ENCODE measurements at regions not wholly inside any gene's neighbourhood (a gene's known extent, or its start where the extent isn't known, plus 50 kb on each side); places are given as distances from the start of the nearest gene placed in this dataset.
"Not testable (repeated sequence)": the region's sequence is repeated elsewhere in the genome, so short reads cannot be mapped to it uniquely, and the experiment has no call there.

- no peak for DNase-seq (ENCODE audit: low read depth in 2 of 2)
Measured at GRCh38 chr2:239554766-239555570, 154.1 kb upstream of the HDAC4 start.

- no peak for DNase-seq (ENCODE audit: low read depth in 2 of 2)
Measured at GRCh38 chr2:239553376-239554000, 152.7 kb upstream of the HDAC4 start.

DNA sequence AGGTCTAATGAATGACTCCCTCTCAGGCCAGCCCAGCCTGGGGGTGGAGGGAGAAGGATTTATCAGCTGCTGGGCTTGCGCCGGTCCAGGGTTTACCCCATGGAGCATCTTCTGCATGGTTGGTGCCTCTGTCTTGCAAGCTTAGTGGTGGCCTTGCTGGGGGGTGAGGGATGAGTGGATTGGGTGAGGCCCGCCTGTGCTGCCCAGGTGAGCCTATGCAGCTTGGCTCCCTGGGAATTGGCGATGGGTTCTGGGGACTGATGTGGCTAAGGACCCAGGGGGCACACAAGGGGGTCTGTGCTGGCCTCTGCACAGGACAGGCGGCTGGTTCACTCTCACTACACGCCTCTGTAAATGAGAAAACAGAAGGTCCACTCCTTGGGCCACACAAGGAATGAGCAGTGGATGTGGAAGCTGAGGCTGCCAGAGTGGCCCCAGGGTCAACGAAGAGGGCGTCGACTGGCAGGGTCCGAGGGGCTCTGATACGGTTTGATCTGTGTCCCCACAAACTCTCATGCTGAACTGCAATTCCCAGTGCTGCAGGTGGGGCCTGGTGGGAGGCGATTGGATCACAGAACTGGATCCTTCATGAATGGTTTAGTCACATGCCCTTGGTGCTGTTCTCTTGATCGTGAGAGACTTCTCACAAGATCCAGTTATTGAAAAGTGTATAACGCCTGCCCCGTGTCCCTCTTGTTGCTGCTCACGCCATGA lies 151.6 kb upstream of the HDAC4 start:
- no peak for DNase-seq (ENCODE audit: low read depth in 2 of 2)

- no peak for DNase-seq (ENCODE audit: low read depth in 2 of 2)
Measured at GRCh38 chr2:239551206-239551605, 150.4 kb upstream of the HDAC4 start.

- DNase-seq (ENCODE audit: low read depth in 2 of 2): no peak
Measured at GRCh38 chr2:239550357-239550756, 149.5 kb upstream of the HDAC4 start.

GRCh38 chr2:239549711-239550255 lies 149.0 kb upstream of the HDAC4 start:
- no peak for DNase-seq (ENCODE audit: low read depth in 2 of 2)

DNA sequence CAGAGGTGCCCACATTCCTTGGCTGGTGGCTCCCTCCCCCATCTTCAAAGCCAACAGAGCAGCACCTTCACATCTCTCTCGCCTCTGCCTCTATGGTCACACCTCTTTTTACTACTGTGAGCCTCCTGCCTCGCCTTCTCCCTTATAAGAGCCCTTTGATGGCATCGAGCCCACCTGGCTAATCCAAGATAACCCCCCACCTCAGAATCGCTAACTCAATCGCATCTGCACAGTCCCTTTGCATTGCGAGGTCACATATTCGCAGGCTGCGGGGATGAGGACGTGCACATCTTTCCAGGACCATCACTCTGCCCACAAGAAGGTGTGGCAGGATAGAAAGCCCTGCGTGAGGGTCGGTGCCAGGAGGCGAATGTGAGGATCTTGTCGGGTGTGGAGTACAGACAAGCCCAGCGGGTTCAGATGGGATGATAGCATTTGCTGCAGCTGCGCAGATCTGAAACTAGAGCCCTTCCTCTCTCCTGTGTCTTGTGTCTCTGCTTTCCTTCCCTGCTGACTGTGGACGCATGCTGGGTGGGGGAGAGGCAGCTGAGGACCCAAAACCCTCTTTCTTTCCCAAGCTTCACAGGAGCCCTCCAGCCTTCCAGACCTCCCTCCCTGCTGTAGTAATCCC lies 148.3 kb upstream of the HDAC4 start:
- DNase-seq (ENCODE audit: low read depth in 2 of 2): no peak

DNA sequence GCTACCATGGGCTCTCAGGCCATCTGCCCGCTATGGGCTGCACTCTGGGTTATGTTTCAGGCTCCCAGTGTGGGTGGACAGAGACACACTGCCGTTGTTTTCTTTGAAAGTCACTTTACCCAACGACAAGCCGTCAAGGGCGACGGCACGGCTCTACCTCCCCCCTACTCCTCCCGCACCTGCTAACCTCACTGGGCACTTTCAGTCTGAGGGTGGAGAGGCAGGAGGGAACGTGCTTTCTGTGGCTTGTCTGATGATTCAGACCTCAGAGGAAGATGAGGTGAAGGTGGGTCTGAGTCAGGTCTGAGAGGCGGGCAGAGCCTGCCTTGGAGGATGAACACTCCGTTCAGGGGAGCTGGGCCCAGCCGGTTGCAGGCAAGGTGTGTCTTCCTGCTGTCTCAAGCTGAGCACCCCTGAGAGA lies 147.6 kb upstream of the HDAC4 start:
- DNase-seq (ENCODE audit: low read depth in 2 of 2): peak; percentile 73 to 78

DNA sequence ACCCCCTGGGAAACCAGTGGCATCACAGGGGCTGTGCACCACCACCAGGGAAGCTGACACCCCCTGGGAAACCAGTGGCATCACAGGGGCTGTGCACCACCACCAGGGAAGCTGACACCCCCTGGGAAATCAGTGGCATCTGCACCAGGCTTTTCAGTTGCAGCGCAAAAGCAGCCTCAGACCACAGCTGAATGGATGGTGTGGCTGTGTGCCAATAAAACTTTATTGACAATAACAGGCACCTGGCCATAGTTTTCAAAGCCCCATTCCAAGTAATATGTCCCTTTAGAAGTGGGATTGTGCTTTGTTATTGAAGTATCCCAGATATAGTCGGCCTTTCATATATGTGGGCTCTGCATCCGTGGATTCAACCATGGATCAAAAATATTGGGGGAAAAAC lies 146.3 kb upstream of the HDAC4 start:
- DNase-seq (ENCODE audit: low read depth in 2 of 2): not testable (repeated sequence)

- DNase-seq (ENCODE audit: low read depth in 2 of 2): no peak
Measured at GRCh38 chr2:239546541-239546940, 145.7 kb upstream of the HDAC4 start.

DNA sequence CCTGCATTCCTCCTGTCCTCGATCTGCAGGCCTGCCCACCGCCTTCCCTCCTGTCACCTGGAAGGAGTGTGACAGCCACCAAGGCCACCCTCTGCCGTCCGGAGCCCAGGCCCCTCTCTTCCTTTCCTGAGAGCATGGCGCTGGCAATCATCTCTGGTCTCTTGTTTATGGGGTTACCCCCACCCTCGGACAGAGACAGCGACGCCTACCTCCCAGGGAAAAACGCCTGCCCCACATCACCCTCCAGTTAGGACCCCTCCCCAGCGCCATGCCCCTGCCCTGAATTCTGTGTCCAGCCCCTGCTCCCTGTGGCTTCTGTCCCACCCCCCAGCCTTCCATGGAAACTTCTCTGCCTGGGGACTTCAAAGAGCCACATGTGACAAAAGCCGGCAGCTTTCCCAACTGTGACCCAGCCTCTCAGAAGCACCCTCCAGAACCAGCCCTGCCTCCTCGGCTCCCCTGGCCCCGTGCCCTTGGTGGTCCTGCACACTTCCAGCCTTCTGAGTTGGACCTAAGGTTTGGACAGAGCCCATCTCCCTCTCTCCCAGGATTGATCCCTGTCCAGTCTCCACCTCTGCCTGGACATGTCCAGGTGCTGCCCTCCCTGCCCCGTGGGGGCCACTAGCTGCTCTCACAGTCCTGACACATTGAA lies 145.0 kb upstream of the HDAC4 start:
- no peak for DNase-seq (ENCODE audit: low read depth in 2 of 2)

- DNase-seq (ENCODE audit: low read depth in 2 of 2): peak; percentile 67 to 81
Measured at GRCh38 chr2:239544918-239545465, 144.2 kb upstream of the HDAC4 start.

DNA sequence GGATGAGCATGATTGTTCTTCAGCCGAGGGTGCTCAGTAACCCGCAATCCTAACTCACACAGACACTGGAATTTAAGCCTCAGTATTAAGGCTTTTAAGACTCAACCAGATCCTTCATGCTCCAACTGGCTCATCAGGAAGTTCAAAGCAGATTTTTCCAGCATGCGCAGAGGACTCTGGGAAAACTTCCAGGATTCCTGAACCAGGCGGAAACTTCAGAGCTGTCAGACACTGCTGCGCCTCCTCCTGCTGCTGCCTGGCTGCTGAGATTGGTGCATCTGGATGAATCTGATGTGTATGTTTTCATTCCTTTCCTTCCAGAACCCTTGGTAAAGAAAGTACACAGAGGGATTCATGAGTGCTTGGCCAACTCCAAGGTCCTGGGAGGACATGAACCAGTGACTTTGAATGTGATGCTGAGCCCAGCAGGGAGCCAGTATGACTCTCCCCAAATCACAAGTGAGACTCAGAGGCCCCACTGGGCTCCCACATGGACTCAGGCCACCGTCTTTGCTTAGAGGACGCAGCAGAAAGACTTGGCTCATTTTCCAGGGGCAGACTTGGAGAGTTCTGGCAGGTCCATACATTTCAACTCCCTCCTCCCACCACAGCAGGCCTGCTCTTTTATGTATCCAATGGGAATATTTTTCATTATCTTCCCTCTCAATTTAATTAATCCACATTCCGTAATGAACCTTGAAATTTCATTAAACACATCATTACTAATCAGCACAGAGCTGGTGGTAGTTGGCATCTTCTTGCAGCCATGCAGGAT lies 143.5 kb upstream of the HDAC4 start:
- DNase-seq (ENCODE audit: low read depth in 2 of 2): no peak

DNA sequence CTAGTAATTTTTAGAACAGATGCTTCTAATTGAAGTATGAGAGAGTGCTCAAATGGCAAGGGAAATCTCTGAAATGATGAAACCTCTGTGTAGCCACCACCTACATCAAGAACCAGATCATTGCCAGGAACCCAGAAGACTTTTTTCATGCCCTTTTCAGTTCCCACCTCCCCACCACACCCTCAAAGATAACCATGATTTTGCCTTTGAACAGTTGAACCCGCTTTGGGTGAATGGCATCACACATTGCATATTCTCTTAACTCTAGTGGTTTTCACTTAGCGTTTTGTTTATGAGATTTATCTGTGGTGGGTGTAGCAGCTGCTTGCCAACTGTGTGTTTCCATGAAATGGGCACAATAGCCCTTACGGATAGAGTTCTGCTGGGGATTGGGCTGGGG lies 142.9 kb upstream of the HDAC4 start:
- no peak for DNase-seq (ENCODE audit: low read depth in 2 of 2)

GRCh38 chr2:239540174-239540573 lies 139.4 kb upstream of the HDAC4 start:
- no peak for DNase-seq (ENCODE audit: low read depth in 2 of 2)

GRCh38 chr2:239539776-239540100 lies 138.9 kb upstream of the HDAC4 start:
- no peak for DNase-seq (ENCODE audit: low read depth in 2 of 2)

- DNase-seq (ENCODE audit: low read depth in 2 of 2): no peak
Measured at GRCh38 chr2:239539083-239539775, 138.4 kb upstream of the HDAC4 start.

DNA sequence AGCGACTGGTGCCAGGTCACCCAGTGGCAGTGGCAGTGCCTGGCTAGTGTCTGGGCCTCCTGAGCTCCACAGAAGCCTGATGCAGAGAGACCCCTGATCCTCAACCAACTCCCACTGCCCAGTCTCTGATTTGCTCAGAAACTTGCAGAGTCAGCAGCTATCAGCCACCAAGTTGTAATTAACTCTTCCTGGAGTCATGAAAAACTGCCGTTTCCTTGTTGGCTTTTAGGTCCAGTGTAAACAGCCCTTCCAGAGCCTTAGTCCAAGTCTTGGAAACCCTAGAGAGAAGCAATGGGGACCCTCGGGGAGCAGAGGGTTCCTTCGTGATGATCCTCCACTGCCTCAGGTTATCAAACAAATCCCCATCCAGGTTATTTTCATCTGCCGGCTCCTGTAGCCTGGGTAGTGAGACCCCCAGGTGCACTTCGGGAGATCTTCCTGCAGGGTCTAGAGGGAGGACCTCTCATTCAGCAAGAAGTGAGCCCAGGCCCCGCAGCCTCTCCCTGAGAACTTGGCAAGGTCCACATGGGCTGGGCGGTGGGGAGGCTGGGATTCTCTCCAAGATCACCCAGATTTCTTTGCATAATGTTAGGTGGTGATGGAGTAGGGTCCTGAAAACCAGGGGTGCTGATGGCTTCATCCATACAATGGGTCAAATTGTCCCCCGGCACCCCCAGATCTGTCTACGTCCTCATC lies 137.7 kb upstream of the HDAC4 start:
- no peak for DNase-seq (ENCODE audit: low read depth in 2 of 2)

- no peak for DNase-seq (ENCODE audit: low read depth in 2 of 2)
Measured at GRCh38 chr2:239537633-239538356, 137.0 kb upstream of the HDAC4 start.
